ENCODE measurements at regions not wholly inside any gene's neighbourhood (a gene's known extent, or its start where the extent isn't known, plus 50 kb on each side); places are given as distances from the start of the nearest gene placed in this dataset.

- ATAC-seq (no peak), DNase-seq (ENCODE audit: low spot score) (no peak)
These were observed 533.7 kb upstream of the DAB1 start for GRCh38 chr1:57957576-57957975.

GRCh38 chr1:57951390-57951789 is 527.5 kb upstream of the DAB1 start:
- no peak for DNase-seq (ENCODE audit: low spot score)

GRCh38 chr1:57949168-57949567 is 525.3 kb upstream of the DAB1 start:
- no peak for ATAC-seq

More at GRCh38 chr1:57951390-57951789, 527.5 kb upstream of the DAB1 start:
- ATAC-seq, result no peak

GRCh38 chr1:57947471-57947870 is 523.6 kb upstream of the DAB1 start:
- no peak for DNase-seq (ENCODE audit: low spot score)
- ATAC-seq, result no peak

More at GRCh38 chr1:57949168-57949567, 525.3 kb upstream of the DAB1 start:
- DNase-seq (ENCODE audit: low spot score), result no peak

GRCh38 chr1:57945045-57945444 is 521.2 kb upstream of the DAB1 start:
- ATAC-seq, result no peak
- DNase-seq (ENCODE audit: low spot score), result no peak

GRCh38 chr1:57943365-57943764 is 519.5 kb upstream of the DAB1 start:
- no peak for DNase-seq (ENCODE audit: low spot score)
- no peak for ATAC-seq

GRCh38 chr1:57934745-57935144 is 510.9 kb upstream of the DAB1 start:
- ATAC-seq (no peak), DNase-seq (ENCODE audit: low spot score) (no peak)

- ATAC-seq, result no peak
- no peak for DNase-seq (ENCODE audit: low spot score)
These were observed 503.1 kb upstream of the DAB1 start for GRCh38 chr1:57927003-57927402.

- ATAC-seq (no peak), DNase-seq (ENCODE audit: low spot score) (no peak)
These were observed 502.2 kb upstream of the DAB1 start for GRCh38 chr1:57926025-57926552.

GRCh38 chr1:57925226-57925625 is 501.4 kb upstream of the DAB1 start:
- no peak for ATAC-seq
- no peak for DNase-seq (ENCODE audit: low spot score)

- no peak for DNase-seq (ENCODE audit: low spot score)
- no peak for ATAC-seq
These were observed 498.3 kb upstream of the DAB1 start for GRCh38 chr1:57922130-57922529.

GRCh38 chr1:57916041-57916440 is 492.2 kb upstream of the DAB1 start:
- ATAC-seq (no peak), DNase-seq (ENCODE audit: low spot score) (no peak)

GRCh38 chr1:57911427-57911826 is 487.6 kb upstream of the DAB1 start:
- ATAC-seq (no peak), DNase-seq (ENCODE audit: low spot score) (no peak)

GRCh38 chr1:57910782-57911181 is 486.9 kb upstream of the DAB1 start:
- DNase-seq (ENCODE audit: low spot score), result no peak
- no peak for ATAC-seq

GRCh38 chr1:57910305-57910704 is 486.4 kb upstream of the DAB1 start:
- DNase-seq (ENCODE audit: low spot score) (no peak), ATAC-seq (no peak)

- DNase-seq (ENCODE audit: low spot score) (no peak), ATAC-seq (no peak)
These were observed 484.5 kb upstream of the DAB1 start for GRCh38 chr1:57908147-57908890.

- DNase-seq (ENCODE audit: low spot score), result no peak
- ATAC-seq, result no peak
These were observed 477.5 kb upstream of the DAB1 start for GRCh38 chr1:57901208-57901919.

- DNase-seq (ENCODE audit: low spot score) (no peak), ATAC-seq (no peak)
These were observed 474.7 kb upstream of the DAB1 start for GRCh38 chr1:57898531-57898930.

GRCh38 chr1:57897581-57897980 is 473.7 kb upstream of the DAB1 start:
- ATAC-seq (no peak), DNase-seq (ENCODE audit: low spot score) (no peak)

GRCh38 chr1:57894315-57894714 is 470.5 kb upstream of the DAB1 start:
- DNase-seq (ENCODE audit: low spot score), result no peak
- ATAC-seq, result no peak

GRCh38 chr1:57889676-57890320 is 465.9 kb upstream of the DAB1 start:
- no peak for DNase-seq (ENCODE audit: low spot score)
- ATAC-seq, result no peak
